ENCODE measurements at regions not wholly inside any gene's neighbourhood (a gene's known extent, or its start where the extent isn't known, plus 50 kb on each side); places are given as distances from the start of the nearest gene placed in this dataset.

- Histone ChIP-seq H3K9me1 (replicated peaks; ENCODE audit: control insufficient read depth, extremely low read depth, insufficient read depth, low read length) (no peaks in the 10 kb centered on the region), H3K27ac (ENCODE audit: insufficient read depth, low read depth, low read length) (no peak overlapping the region), H3K4me1 (ENCODE audit: control insufficient read depth, extremely low read depth, insufficient read depth, low read length) (no peaks in the 10 kb centered on the region), H3K36me3 (ENCODE audit: control insufficient read depth in 2 of 2, extremely low read depth in 1 of 2, insufficient read depth in 2 of 2, low read length in 2 of 2) (no peaks in the 10 kb centered on the region), H3K4me2 (ENCODE audit: insufficient read depth, low read length) (no peak overlapping the region), H4K20me1 (replicated peaks; ENCODE audit: control insufficient read depth, extremely low read depth, insufficient read depth, low read length) (no peaks in the 10 kb centered on the region), H2AFZ (ENCODE audit: low read depth, low read length) (no peak overlapping the region), H3K27me3 (ENCODE audit: control insufficient read depth in 2 of 2, insufficient read depth in 2 of 2, low read length in 2 of 2) (peaks cover 6 to 9% of the 10 kb centered on the region in 2 experiments), H3K79me2 (ENCODE audit: control insufficient read depth, insufficient read depth, low read length) (no peaks in the 10 kb centered on the region), H3K9me3 (replicated peaks; ENCODE audit: control insufficient read depth, insufficient read depth, low read length) (no peaks in the 10 kb centered on the region), H3K9ac (replicated peaks; ENCODE audit: extremely low read depth, insufficient read depth, low read length) (no peak overlapping the region), H3K4me3 (replicated peaks in 1 of 3; ENCODE audit: insufficient read depth in 1 of 3, low read depth in 1 of 3, low read length in 3 of 3) (no peak overlapping the region)
- dilution Hi-C loops (cut with MboI; ENCODE audit: extremely low pct_ligation_motif_present, low sequenced_read_pairs) (no loop called here), intact Hi-C loops (cut with micrococcal nuclease) (no loop called here)
- FAIRE-seq, result no peak
- ChIA-PET POLR2A (no interaction called here), CTCF (interaction anchor here (0.6 to 1.4 kb wide), 3 partner anchors 9 to 84 kb away, joined by 3 to 6 read pairs (median 3); no protein-coding TSS in a partner anchor)
- no peak for TF ChIP-seq EZH2 (IDR thresholded peaks at IDR 0.05; ENCODE audit: borderline replicate concordance, low read depth, low read length, severe bottlenecking)
- TF ChIP-seq JUN (IDR thresholded peaks at IDR 0.05; ENCODE audit: borderline replicate concordance, insufficient read depth, insufficient read length, low read depth), result no peak
- no peak for TF ChIP-seq FOS (IDR thresholded peaks at IDR 0.05; ENCODE audit: borderline replicate concordance, insufficient read depth, low read length)
- TF ChIP-seq, protein P1, sequence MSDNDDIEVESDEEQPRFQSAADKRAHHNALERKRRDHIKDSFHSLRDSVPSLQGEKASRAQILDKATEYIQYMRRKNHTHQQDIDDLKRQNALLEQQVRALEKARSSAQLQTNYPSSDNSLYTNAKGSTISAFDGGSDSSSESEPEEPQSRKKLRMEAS (IDR thresholded peaks at IDR 0.05; ENCODE audit: insufficient read depth, insufficient read length), result no peak
- TF ChIP-seq CTCF (IDR thresholded peaks at IDR 0.05; ENCODE audit: extremely low read depth in 1 of 2, insufficient read depth in 1 of 2, low read depth in 1 of 2, low read length in 2 of 2), result no peak
- no peak for TF ChIP-seq MYC (IDR thresholded peaks at IDR 0.05; ENCODE audit: low read depth, low read length)
- TF ChIP-seq POLR2AphosphoS5 (IDR thresholded peaks at IDR 0.05; ENCODE audit: insufficient read depth, low read depth, low read length), result no peak
- TF ChIP-seq GATA2 (IDR thresholded peaks at IDR 0.05; ENCODE audit: insufficient read depth, insufficient read length, low read depth, low read length), result no peak
- TF ChIP-seq POLR2A (IDR thresholded peaks at IDR 0.05; ENCODE audit: low read depth, low read length), result no peak
- BruUV-seq (replicated peaks), result no TSS peak
- no peak for DNase-seq (ENCODE audit: low read depth, low spot score)
Observed at GRCh38 chr20:37602634-37603033, 75.0 kb upstream of the BLCAP start.
